ENCODE measurements at regions not wholly inside any gene's neighbourhood (a gene's known extent, or its start where the extent isn't known, plus 50 kb on each side); places are given as distances from the start of the nearest gene placed in this dataset.
"Not testable (repeated sequence)": the region's sequence is repeated elsewhere in the genome, so short reads cannot be mapped to it uniquely, and the experiment has no call there.

DNA sequence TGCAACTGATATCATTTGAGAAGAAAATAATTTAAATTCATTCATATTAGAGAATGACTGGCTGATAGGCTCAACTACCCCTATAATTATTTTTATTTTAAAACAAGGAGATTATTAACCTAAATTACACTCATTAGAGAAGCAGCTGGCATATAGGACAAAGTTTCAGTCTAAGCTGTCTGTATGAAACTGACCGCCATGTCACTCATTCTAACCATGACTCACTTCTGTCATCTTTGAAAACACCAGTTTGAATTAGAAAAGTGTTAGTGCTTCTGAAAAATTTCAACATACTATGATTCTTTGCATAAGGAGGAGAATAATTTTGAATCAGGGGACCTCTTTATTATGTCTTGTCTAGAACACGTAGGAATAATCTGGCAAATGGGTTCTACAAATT is 1058.5 kb downstream of the ROBO2 start:
- WGBS, 2 donors = 93 to 99% methylated on average over 2 of the region's 2 CpGs
- H3K4me3 ChIP-seq (ENCODE audit: low read depth, poor library complexity, severe bottlenecking) = no peak overlapping the region
- TF ChIP-seq, protein P1, sequence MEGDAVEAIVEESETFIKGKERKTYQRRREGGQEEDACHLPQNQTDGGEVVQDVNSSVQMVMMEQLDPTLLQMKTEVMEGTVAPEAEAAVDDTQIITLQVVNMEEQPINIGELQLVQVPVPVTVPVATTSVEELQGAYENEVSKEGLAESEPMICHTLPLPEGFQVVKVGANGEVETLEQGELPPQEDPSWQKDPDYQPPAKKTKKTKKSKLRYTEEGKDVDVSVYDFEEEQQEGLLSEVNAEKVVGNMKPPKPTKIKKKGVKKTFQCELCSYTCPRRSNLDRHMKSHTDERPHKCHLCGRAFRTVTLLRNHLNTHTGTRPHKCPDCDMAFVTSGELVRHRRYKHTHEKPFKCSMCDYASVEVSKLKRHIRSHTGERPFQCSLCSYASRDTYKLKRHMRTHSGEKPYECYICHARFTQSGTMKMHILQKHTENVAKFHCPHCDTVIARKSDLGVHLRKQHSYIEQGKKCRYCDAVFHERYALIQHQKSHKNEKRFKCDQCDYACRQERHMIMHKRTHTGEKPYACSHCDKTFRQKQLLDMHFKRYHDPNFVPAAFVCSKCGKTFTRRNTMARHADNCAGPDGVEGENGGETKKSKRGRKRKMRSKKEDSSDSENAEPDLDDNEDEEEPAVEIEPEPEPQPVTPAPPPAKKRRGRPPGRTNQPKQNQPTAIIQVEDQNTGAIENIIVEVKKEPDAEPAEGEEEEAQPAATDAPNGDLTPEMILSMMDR (IDR thresholded peaks at IDR 0.05) = no peak
- no peak for TF ChIP-seq POLR2A (IDR thresholded peaks at IDR 0.05)
- no peak for DNase-seq (ENCODE audit: low spot score in 2 of 2)
- intact Hi-C loops (cut with DNase I; ENCODE audit: low total_unique reads) = no loop called here

DNA sequence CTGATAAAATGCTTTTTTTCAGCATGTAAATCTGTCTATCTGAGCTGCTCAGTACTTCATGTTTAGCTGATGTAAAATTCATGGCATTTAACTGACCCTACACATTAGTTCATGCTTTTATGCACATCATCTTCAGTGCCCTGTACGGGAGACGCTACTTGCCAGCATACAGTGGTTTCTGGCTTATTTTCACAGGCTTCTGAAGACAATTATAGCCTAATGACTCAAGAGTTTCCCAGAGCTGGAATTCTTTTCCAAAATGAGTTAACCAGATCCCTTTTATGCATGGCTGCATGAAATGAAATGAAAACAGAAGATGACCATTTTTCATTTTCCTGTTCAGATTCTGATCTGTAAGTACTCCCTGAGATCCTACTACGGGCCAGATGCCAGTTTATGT is 1061.5 kb downstream of the ROBO2 start:
- TF ChIP-seq POLR2A (IDR thresholded peaks at IDR 0.05) = no peak
- TF ChIP-seq, protein P1 (IDR thresholded peaks at IDR 0.05) = no peak
- intact Hi-C loops (cut with DNase I; ENCODE audit: low total_unique reads) = no loop called here
- no peak for DNase-seq (ENCODE audit: low spot score in 2 of 2)
- 32 to 38% methylated on average over 3 of the region's 3 CpGs for WGBS, 2 donors
- H3K4me3 ChIP-seq (ENCODE audit: low read depth, poor library complexity, severe bottlenecking) = no peak overlapping the region

DNA sequence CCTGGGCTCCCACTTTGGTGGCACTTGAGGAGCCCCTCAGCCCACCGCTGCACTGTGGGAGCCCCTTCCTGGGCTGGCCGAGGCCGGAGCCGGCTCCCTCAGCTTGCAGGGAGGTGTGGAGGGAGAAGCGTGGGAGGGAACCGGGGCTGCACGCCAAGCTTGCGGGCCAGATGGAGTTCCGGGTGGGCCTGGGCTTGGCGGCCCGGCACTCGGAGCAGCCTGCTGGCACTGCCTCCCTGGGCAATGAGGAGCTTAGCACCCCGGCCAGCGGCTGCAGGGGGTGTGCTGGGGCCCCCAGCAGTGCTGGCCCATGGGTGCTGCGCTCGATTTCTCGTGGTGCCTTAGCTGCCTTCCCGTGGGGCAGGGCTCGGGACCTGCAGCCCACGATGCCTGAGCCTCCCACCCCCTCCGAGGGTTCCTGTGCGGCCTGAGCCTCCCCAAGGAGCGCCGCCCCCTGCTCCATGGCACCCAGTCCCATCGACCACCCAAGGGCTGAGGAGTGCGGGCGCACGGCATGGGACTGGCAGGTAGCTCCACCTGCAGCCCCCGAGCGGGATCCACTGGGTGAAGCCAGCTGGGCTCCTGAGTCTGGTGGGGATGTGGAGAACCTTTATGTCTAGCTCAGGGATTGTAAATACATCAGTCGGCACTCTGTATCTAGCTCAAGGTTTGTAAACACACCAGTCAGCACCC is 1068.5 kb downstream of the ROBO2 start:
- H3K4me3 ChIP-seq (ENCODE audit: low read depth, poor library complexity, severe bottlenecking); intact Hi-C loops (cut with DNase I; ENCODE audit: low total_unique reads); DNase-seq (ENCODE audit: low spot score in 2 of 2): not testable (repeated sequence)
- 98 to 99% methylated on average over 22 to 30 of the region's 31 CpGs for WGBS, 2 donors

DNA sequence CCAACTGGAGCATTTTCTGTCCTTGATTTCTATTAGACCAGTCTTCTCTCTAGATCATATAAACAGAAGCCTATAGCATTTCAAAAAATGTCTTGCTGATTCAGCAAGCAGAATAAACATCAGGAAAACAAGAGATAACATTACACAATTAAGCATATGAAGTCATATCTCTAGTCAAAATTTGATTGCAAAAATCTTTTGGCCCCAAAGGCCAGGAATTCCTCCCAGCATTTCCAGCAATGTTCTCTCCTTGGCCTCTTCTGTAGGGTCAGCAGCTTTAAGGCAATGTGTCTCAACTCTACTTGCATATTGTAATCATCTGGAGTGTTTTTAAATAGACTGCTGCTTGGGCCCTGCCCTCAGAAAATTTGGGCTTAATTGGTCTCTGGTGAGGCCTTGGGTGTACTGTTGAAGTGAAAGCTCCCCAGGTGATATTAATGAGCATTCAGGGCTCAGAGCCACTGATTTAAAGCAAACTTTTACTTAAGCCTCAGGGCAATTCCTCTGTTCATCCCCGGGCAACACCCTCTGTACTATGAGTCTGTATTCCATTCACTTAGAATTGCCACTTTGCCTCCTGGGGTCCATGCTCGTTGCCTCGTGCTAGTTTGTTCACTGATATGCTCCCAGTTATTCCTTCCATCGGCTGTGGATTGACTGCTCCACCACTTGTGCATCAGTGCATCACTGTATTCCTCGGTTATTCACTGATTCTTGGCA is 1072.6 kb downstream of the ROBO2 start:
- 72 to 82% methylated on average over 5 of the region's 5 CpGs for WGBS, 2 donors
- intact Hi-C loops (cut with DNase I; ENCODE audit: low total_unique reads) = no loop called here
- peak in 1 of 2 donors; percentile 21 for DNase-seq (ENCODE audit: low spot score in 2 of 2)
- no peak overlapping the region for H3K4me3 ChIP-seq (ENCODE audit: low read depth, poor library complexity, severe bottlenecking)
- TF ChIP-seq, protein P1 (IDR thresholded peaks at IDR 0.05) = no peak
- no peak for TF ChIP-seq POLR2A (IDR thresholded peaks at IDR 0.05)

GRCh38 chr3:78115983-78116382 is 1076.1 kb downstream of the ROBO2 start:
- H3K4me3 ChIP-seq (ENCODE audit: low read depth, poor library complexity, severe bottlenecking) = no peak overlapping the region
- TF ChIP-seq, protein P1 (IDR thresholded peaks at IDR 0.05) = no peak
- TF ChIP-seq POLR2A (IDR thresholded peaks at IDR 0.05) = no peak
- WGBS, 2 donors = 84 to 93% methylated on average over 1 of the region's 1 CpG
- DNase-seq (ENCODE audit: low spot score in 2 of 2) = no peak
- intact Hi-C loops (cut with DNase I; ENCODE audit: low total_unique reads) = no loop called here

GRCh38 chr3:78116874-78117273 is 1077.0 kb downstream of the ROBO2 start:
- TF ChIP-seq, protein P1 (IDR thresholded peaks at IDR 0.05) = no peak
- no peak for TF ChIP-seq POLR2A (IDR thresholded peaks at IDR 0.05)
- no peak for DNase-seq (ENCODE audit: low spot score in 2 of 2)
- intact Hi-C loops (cut with DNase I; ENCODE audit: low total_unique reads) = no loop called here
- WGBS, 2 donors = 67 to 76% methylated on average over 2 of the region's 2 CpGs
- no peak overlapping the region for H3K4me3 ChIP-seq (ENCODE audit: low read depth, poor library complexity, severe bottlenecking)
